LHCN-M2 (cell line): ENCODE measurements at regions not wholly inside any gene's neighbourhood (a gene's known extent, or its start where the extent isn't known, plus 50 kb on each side); places are given as distances from the start of the nearest gene placed in this dataset.
"Not testable (repeated sequence)": the region's sequence is repeated elsewhere in the genome, so short reads cannot be mapped to it uniquely, and the experiment has no call there.

Experiments used
- DNase-seq: peaks from one replicate; pipeline ENCODE4 v3.0.0-alpha.2; 2012; ENCODE audit warnings: low read depth

DNA sequence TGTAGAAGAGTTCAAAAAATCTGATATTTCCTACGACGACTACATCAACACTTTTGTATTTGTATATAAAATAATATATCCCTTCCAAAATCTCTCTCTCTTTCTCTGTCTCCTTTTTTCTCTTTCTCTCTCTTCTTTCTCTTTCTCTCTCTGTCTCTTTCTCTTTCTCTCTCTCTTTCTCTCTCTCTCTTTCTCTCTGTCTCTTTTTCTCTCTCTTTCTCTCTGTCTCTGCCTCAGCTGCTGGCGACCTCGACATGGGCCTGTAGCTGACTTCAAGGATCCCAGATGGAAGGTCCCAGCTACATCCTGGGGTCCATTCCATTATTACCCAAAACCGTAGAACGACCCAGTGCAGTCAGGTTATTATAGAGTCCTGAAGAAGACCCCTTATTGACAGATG, 90.0 kb downstream of the CD24 start:
- DNase-seq = no peak

DNA sequence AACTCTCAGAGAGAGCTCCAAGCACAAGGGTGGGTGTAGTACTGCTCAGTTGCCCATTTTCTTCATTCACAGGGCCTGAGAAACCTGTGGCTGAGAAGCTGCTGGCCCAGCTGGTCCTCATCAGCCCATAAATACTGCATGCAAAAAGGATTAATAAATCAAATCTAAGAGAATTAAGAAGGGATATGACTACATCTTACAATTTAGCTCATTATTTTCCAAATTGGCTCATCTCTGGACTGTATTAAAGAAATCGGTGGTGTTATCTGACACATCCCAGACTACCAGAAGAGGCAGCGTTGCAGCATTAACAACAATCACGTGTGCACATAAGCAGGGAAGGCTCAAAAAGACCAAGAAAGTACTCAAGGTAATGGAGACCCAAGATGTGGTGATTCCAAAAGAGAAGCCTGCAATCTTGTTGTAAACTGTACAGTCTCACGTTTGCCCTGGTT, 90.7 kb downstream of the CD24 start:
- no peak for DNase-seq

DNA sequence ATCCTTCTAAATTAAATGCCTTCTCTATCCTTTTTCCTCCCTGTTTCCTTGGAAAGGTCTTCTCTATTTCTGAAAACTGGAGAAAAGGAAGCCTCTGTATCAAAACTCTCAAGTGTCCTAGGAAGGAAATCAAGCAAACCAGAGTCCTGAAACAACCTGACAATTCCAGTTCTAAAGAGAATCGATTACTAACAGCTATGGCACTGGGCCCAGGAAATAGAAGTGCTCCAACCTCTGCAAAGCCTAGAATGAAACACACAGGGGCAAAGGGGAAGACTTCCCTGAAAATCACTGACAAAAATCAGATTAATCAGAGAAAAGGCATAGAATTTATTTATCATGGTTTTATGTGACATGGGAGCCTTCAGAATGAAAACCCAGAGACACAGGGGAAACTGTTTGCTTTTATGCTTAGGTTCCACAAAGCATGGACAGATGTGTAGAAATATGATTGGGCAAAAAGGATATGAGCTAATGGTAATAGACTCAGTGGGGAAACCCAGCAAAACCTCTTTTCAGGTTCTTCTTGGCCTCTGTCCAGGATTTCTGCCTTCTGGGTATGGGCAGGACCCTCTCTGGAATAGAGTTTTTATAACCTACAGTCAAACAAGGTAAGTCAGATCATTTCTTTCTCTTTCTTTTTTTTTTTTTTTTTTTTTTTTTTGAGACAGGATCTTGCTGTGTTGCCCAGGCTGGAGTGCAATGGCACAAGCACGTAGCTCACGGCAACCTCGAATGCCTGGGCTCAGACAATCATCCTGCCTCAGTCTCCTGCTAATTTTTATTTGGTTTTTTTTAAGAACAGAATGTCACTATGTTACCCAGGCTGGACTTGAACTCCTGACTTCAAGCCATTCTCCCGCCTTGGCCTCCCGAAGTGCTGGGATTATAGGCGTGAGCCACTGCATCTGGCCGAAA, 91.7 kb downstream of the CD24 start:
- no peak for DNase-seq

DNA sequence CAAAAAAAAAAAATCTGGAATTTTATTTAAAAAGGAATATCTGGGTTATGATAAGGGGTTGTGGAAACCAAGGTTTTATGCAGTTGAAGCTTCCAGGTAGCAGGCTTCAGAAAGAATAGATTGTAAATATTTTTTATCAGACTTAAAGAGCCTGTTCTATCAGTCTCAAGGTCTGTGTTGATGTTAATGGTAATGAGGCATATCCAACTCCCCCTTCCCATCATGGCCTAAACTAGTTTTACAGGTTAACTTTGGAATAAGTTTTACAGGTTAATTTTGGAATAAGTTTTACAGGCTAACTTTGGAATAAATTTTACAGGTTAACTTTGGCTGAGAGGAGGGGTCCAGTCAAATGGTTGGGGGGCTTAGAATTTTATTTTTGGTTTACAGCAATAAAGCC, 92.4 kb downstream of the CD24 start:
- no peak for DNase-seq

DNA sequence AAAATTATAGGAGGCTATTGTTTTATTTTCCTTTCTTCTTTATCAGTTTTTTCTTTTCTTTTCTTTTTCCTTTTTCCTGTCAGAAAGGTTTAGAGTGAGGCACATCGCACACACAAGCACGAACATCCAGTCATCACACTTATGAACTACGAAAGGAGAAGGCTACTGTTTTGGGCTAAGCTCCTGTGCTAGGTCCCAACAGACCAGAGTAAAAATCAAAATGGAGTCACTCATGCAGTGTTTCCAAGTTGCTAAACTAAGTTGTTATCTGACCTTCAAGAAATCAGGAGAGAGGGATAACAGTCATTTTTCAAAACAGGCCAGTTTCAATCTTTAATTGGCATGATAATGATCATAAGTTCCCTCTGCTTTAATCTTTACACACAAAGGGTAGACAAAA, 93.6 kb downstream of the CD24 start:
- DNase-seq = no peak

DNA sequence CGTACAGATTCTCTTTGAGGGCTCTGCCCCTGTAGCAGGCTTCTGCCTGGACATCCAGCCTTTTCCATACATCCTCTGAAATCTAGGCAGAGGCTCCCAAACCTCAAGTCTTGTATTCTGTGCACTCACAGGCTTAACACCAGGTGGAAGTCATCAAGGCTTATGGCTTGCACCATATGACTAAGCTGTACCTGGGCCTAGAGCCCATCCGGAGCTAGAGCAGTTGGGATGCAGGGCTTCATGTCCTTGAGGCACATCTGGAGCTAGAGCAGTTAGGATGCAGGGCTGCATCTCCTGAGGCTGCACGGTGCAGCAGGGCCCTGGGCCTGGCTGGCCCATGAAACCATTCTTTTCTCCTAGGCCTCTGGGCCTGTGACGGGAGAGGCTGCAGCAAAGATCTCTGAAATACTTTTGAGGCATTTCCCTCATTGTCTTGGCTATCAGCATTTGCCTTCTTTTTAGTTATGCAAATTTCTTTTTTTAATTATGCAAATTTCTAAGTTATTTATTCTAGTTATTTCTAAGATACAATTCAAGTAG, 98.7 kb downstream of the CD24 start:
- DNase-seq = no peak

DNA sequence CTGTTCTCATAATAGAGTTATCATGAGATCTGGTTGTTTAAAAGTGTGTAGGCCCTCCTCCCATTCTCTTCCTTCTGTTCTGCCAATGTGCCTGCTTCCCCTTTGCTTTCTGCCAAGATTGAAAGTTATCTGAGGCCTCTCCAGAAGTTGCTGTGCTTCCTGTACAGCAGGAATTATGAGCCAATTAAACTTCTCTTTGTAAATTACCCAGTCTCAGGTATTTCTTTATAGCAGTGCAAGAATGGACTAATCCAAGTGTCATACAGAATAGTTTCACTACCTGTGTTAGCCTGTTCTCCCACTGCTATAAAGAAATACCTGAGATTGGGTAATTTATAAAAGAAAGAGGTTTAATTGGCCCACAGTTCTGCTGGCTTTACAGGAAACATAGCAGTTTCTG, 100.0 kb downstream of the CD24 start:
- DNase-seq = no peak

DNA sequence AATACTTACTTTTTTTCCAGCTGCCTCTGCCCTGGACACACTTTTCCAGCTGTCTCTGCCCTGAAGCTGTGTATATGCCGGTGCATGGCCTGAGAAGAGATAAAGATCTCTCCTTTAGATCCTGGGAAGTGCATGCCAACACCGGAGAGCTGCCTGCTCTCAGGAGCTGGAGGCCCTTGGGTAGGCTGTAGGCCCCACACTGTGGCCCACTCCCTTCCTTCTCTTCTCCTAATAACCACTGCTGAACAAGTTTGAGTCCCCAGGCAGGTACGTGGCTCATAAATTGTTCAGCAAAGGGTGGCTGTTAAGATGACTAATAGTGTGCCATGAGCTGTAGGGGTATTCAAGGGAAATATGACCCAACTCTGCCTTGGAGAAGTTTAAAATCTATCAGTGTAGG, 102.5 kb downstream of the CD24 start:
- no peak for DNase-seq

DNA sequence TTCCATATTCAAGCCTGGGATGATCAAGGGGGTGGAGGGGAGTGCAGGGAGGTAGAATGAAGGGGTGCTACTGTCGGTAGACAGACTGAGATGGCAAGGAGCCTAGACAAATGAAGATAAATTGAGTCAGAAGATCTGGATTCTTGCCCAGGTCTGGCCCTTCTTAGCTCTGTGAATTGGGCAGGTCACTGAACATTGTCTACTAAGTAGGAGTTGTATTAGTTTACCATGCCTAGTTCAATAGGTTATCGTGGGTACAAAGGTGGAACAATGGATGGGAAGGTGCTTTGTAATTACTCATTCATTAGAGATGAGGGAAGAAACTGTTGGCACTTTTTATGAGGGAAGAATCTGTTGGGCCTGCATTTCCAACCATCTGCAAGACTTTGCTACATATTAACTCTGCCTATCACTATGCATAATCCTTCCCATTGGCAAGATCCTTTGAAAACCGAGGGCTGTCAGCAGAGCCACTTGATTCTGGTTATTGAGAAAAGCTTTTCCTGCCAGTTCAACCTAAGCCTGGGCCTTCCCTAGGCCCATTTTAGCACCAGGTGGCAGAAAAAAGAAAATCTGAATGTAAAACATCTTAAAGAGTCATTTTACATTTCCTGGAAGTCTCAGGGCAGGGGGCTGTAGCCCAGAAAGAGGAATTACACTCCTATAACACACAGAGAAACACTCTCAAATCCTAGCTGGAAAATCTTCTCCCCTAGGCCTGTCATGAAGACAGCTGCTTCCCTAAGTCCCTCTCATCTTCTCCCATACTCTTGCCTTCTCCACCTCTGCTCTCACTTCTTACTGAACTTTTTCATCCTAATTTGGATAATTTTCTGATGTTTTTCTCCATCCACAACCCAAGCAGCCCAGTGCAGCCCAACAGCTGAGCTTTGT, 103.5 kb downstream of the CD24 start:
- DNase-seq = no peak

DNA sequence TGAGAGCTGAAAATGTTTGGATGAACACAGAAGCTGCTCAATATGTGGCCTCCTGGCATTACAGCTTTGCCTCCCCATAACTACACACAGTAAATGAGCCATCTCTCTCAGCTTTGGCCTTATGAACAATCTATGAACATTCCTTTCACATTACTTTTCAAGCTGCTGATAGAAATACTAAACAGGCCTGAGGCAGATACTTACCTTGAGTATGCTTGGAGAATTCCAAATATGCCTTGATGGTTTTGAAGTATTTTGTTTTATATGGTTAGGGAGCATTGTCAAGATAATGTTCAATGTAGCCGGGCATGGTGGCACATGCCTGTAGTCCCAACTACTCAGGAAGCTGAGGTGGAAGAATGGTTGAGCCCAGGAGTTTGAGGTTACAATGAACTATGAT, 104.5 kb downstream of the CD24 start:
- DNase-seq = peak; percentile 30

DNA sequence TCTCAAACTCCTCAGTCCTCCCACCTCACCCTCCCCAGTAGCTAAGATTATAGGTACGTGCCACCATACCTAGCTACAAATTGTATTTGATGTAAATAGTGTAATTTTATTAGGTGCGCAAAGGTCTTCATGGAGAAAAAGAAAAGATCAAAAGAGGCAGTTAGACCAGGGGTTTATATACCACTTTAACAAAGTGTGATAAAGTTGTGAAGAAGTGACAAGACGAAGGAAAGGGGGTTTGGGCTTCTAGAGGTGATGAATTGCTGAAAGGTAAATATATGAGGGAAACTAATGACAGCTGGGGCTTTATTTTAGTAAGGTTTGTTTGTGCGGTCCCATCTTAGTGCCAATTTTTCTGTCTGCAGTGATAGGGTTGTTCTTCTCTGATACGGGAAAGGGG, 105.3 kb downstream of the CD24 start:
- no peak for DNase-seq

DNA sequence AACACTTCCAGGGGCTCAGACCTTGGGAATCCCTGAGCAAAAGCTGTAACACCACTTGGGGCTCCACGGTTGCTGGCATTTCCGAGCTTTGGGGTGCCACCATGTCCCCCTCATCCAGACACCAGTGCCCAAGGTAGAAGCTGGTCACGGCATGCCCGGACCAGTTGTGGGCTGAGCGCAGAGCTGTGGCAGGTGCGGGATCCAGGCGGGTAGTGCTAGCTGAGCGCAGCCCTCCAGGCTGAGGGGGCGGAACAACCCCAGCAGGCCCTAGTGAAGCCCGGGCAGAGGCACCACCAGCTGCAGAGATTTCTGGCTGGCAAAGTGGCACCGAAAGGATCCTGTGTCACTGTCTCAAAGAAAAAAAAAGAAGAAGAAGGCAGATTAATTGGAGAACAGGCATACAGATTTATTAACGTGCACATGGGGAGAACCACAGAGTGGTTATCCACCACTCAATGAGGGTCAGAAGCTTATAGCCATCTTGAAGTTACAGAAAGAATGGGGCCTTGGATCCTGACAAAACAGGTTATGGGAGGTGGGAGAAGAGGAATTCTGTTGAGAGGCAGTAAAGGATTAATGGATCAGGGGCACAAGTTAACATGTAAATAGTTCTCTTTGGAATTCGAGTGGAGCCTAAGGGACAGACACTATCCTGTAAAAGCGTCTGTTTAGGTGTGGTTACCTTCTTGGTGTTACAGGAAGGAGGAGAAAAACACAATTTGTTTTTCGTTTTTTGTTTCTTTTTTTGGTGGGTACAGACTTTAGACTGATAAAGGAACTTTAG, 107.5 kb downstream of the CD24 start:
- no peak for DNase-seq

DNA sequence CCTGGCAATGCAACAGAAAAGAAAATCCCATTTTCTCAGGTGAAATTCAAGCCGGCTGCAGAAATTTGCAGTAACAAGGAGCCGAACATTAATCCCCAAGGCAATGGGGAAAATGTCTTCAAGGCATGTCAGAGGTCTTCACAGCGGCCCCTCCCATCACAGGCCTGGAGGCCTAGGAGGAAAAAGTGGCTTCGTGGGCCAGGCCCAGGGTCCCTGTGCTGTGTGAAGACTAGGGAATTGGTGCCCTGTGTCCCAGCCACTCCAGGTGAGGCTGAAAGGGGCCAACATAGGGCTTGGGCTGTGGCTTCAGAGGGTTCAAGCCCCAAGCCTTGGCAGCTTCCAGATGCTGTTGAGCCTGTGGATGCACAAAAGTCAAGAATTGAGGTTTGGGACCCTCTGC, 111.7 kb downstream of the CD24 start:
- DNase-seq = no peak

DNA sequence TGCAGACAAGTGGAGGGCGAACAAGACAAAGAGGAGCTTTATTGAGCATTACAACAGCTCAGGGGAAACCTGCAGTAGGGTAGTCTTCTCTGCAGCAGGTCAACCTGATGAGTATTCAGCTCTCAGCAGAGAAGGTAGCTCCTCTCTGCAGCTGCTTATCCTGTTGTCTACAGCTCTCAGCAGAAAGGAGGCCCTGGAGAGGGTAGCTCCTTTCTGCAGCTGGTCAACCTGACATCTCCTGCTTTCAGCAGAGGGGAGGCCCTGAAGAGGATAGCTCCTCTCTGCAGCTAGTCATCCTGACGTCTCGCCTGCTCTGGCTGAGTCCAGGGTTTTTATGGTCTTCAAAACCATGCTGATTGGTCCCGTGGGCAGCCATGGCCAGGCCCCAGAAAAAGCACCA, 113.6 kb downstream of the CD24 start:
- DNase-seq = no peak

DNA sequence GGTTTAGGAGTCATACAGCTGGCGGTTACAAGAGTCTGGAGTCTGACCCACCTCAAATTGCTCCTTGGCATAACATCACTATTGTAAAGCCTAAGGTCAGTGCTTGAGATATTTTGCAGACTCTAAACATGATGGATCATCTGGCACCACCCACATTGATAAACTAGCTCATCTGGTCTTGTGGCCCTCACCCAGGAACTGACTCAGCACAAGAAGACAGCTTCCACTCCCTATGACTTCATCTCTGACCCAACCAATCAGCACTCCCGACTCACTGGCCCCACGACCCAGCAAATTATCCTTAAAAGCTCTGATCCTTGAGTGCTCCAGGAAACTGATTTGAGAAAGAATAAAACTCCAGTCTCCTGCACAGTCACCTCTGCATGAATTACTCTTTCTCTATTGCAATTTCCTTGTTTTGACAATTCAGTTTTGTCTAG, 115.9 kb downstream of the CD24 start:
- DNase-seq = peak; percentile 32

DNA sequence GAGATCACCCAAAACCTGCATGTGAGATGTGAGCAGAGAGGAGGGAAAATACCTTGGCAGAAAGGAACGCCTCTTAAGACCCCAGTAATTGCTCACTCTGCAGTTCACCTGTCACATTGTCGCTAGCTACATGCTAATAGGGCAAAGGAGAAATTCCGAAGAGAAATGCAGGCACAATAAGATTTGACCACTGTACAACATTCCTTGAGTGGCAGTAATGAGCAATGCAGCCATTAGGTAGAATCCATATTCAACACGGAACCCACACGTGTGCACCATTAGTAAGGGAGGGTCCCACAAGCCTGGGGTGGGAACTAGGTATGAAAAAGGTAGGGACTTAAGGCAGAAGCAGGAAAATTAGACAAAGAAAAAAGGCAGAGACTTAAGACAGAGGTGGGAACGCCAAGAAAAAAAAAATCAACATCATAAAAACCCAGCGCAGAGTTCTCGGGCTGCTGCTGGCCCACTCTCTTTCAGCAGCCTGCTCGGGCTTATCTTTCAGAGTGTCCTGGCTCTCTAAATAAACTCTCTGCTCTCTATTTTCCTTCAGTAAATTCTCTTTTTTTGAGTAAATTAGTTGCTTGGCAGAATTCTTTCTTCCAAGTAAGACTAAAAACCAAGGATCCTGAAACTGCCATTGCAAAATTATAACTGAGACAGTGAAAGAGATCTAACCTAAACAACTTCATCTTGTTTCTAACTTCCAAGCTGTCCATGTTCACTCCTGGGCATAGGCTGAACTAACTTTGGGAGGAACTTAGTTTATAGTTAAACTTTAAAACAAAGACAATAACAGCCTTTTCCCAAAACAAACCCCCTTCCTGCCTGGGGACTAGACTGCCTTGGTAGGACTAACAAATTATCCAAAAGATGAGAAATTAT, 116.5 kb downstream of the CD24 start:
- no peak for DNase-seq

DNA sequence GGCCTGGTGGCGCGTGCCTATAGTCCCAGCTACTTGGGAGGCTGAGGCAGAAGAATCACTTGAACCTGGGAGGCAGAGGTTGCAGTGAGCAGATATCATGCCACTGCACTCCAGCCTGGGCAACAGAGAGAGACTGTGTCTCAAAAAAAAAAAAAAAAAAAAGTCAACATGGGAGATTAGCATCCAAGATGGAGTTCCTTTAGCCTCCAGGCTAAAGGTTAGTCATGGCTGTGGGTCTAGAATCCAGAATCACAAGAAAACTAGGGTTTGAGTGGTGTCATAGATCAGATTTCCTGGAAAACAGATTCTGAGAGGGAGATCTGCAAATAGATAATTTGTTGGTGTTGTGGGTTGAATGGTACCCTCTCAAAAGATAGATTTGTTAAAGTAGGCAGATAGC, 117.2 kb downstream of the CD24 start:
- DNase-seq = not testable (repeated sequence)

DNA sequence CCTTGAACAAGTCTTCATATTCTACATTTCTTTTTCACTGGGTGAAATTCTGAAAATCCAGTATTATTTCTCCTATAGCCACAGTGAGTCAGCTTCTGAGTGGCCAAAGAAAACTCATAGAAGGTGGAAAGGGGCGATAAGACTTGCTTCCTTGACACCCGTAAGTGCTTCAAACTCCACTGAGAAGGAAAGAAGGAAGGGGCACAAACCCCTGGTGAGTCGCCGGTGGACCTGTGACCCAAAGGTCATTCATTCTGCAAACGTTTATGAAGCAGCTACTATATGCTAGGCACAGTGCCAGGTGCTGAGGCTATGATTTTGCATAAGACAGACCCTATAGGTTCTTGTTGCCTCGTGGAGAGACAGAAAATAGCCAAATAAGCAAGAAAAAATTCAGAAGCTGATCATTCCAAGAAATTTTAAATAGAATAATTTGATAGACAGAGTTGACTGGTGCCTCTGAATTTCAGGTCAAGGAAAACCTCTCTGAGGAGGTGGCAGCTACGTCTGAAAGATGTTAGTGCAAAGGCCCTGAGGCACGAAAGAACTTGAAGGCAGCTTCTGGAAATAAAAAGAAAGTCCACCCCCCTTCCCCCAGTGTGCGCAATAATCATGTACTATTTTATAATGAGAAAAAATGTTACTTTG, 118.2 kb downstream of the CD24 start:
- no peak for DNase-seq

DNA sequence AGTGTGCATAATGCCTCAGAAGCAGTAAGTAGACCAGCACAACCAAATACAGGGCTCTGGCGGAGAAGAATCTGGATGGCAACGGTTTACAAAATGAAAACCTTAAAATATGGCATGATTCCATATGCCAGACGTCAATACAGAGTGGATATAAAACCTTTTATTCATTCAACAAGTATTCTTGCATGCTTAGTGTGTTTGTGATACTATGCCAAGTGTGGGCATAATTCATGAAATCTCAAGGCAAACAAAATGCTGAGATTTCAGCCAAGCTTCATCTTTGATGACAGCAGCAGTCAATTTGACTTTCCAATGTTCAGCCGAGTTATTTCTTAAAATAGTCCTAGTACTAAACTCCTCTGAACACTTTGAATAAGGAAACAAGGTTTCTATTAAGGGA, 119.4 kb downstream of the CD24 start:
- no peak for DNase-seq
